ENCODE measurements at regions not wholly inside any gene's neighbourhood (a gene's known extent, or its start where the extent isn't known, plus 50 kb on each side); places are given as distances from the start of the nearest gene placed in this dataset.

- TF ChIP-seq EZH2 (IDR thresholded peaks at IDR 0.05; ENCODE audit: borderline replicate concordance, insufficient read depth, low read depth, low read length, poor library complexity, severe bottlenecking): no peak
- TF ChIP-seq, protein P1, sequence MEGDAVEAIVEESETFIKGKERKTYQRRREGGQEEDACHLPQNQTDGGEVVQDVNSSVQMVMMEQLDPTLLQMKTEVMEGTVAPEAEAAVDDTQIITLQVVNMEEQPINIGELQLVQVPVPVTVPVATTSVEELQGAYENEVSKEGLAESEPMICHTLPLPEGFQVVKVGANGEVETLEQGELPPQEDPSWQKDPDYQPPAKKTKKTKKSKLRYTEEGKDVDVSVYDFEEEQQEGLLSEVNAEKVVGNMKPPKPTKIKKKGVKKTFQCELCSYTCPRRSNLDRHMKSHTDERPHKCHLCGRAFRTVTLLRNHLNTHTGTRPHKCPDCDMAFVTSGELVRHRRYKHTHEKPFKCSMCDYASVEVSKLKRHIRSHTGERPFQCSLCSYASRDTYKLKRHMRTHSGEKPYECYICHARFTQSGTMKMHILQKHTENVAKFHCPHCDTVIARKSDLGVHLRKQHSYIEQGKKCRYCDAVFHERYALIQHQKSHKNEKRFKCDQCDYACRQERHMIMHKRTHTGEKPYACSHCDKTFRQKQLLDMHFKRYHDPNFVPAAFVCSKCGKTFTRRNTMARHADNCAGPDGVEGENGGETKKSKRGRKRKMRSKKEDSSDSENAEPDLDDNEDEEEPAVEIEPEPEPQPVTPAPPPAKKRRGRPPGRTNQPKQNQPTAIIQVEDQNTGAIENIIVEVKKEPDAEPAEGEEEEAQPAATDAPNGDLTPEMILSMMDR (IDR thresholded peaks at IDR 0.05): no peak
Measured at GRCh38 chr5:68012429-68012828, 203.1 kb upstream of the PIK3R1 start.

Measured in B cell (primary cell).